ENCODE measurements at regions not wholly inside any gene's neighbourhood (a gene's known extent, or its start where the extent isn't known, plus 50 kb on each side); places are given as distances from the start of the nearest gene placed in this dataset.
A peak's percentile ranks its signal among the peaks of the same experiment; 100 is the strongest.

DNA sequence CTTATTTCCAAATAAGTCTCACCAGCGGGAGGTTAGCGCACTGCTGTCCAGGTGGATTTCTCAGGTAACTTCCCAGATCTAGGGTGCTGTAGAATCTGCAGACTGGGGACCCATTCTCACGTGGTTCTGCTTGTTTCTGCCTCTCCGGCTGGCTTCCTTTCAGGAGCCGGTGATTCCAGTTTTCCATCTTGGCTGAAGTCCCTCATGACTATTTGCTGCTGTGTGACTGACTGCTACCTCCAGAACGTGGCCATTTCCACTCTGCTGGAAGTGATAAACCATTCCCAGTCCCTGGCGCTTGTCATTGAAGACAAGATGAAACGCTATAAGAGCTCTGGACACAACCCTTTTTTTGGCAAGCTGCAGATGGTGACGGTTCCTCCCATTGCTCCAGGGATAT, 76.0 kb downstream of the DOP1B start:
- TF ChIP-seq, protein P1, sequence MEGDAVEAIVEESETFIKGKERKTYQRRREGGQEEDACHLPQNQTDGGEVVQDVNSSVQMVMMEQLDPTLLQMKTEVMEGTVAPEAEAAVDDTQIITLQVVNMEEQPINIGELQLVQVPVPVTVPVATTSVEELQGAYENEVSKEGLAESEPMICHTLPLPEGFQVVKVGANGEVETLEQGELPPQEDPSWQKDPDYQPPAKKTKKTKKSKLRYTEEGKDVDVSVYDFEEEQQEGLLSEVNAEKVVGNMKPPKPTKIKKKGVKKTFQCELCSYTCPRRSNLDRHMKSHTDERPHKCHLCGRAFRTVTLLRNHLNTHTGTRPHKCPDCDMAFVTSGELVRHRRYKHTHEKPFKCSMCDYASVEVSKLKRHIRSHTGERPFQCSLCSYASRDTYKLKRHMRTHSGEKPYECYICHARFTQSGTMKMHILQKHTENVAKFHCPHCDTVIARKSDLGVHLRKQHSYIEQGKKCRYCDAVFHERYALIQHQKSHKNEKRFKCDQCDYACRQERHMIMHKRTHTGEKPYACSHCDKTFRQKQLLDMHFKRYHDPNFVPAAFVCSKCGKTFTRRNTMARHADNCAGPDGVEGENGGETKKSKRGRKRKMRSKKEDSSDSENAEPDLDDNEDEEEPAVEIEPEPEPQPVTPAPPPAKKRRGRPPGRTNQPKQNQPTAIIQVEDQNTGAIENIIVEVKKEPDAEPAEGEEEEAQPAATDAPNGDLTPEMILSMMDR (IDR thresholded peaks at IDR 0.05): no peak
- no peak for TF ChIP-seq POLR2A (IDR thresholded peaks at IDR 0.05)
- Histone ChIP-seq H3K4me1 (peaks cover 0 to 17% (median 9%) of the 10 kb centered on the region in 12 donors), H3K4me3 (no peak overlapping the region), H3K9me3 (no peaks in the 10 kb centered on the region), H3K36me3 (peaks cover 0 to 60% (median 26%) of the 10 kb centered on the region in 9 donors), H3K27me3 (no peaks in the 10 kb centered on the region), H3K27ac (peak overlapping the region in 3 of 12 donors; percentile 2 to 62 (median 32))
- peak in 3 of 4 donors; percentile 26 to 64 (median 54) for ATAC-seq
- intact Hi-C loops (cut with DNase I): no loop called here
- WGBS, 4 donors: 58 to 80% (median 70%) methylated on average over 9 of the region's 9 CpGs
- DNase-seq: peak in 1 of 5 donors; percentile 40

- Histone ChIP-seq H3K36me3 (peaks cover 0 to 67% (median 38%) of the 10 kb centered on the region in 9 donors), H3K9me3 (no peaks in the 10 kb centered on the region), H3K27ac (peak overlapping the region in 5 of 12 donors; percentile 13 to 35 (median 22)), H3K27me3 (no peaks in the 10 kb centered on the region), H3K4me3 (no peak overlapping the region), H3K4me1 (peaks cover 0 to 17% (median 9%) of the 10 kb centered on the region in 12 donors)
- intact Hi-C loops (cut with DNase I): no loop called here
- ATAC-seq (peak in 3 of 4 donors; percentile 11 to 83 (median 73)), DNase-seq (no peak)
- WGBS, 4 donors: 49 to 58% (median 51%) methylated on average over 8 of the region's 8 CpGs
- no peak for TF ChIP-seq POLR2A (IDR thresholded peaks at IDR 0.05)
- TF ChIP-seq, protein P1 (IDR thresholded peaks at IDR 0.05): no peak
These were observed 78.5 kb downstream of the DOP1B start for GRCh38 chr21:36235058-36235582.

- no peak for TF ChIP-seq POLR2A (IDR thresholded peaks at IDR 0.05)
- TF ChIP-seq, protein P1 (IDR thresholded peaks at IDR 0.05): no peak
- intact Hi-C loops (cut with DNase I): no loop called here
- no peak for ATAC-seq
- WGBS, 4 donors: 88 to 94% (median 90%) methylated on average over 8 of the region's 8 CpGs
- peaks cover 0 to 17% (median 9%) of the 10 kb centered on the region in 12 donors for H3K4me1 ChIP-seq
- H3K4me3 ChIP-seq: no peak overlapping the region
- DNase-seq: no peak
- no peak overlapping the region for H3K27ac ChIP-seq
- no peaks in the 10 kb centered on the region for H3K27me3 ChIP-seq
- peaks cover 0 to 63% (median 29%) of the 10 kb centered on the region in 9 donors for H3K36me3 ChIP-seq
- no peaks in the 10 kb centered on the region for H3K9me3 ChIP-seq
These were observed 79.6 kb downstream of the DOP1B start for GRCh38 chr21:36236052-36236730.

- no peak overlapping the region for H3K4me3 ChIP-seq
- DNase-seq (no peak), ATAC-seq (no peak)
- no peak for TF ChIP-seq POLR2A (IDR thresholded peaks at IDR 0.05)
- TF ChIP-seq, protein P1 (IDR thresholded peaks at IDR 0.05): no peak
- H3K4me1 ChIP-seq: peaks cover 0 to 17% (median 9%) of the 10 kb centered on the region in 12 donors
- WGBS, 4 donors: 97 to 100% (median 99%) methylated on average over 7 of the region's 7 CpGs
- no peaks in the 10 kb centered on the region for H3K9me3 ChIP-seq
- H3K27ac ChIP-seq: no peak overlapping the region
- intact Hi-C loops (cut with DNase I): no loop called here
- peaks cover 0 to 54% (median 26%) of the 10 kb centered on the region in 9 donors for H3K36me3 ChIP-seq
- H3K27me3 ChIP-seq: no peaks in the 10 kb centered on the region
These were observed 80.8 kb downstream of the DOP1B start for GRCh38 chr21:36237441-36237840.

Measured in heart left ventricle (tissue), 16 donors.